ENCODE measurements at regions not wholly inside any gene's neighbourhood (a gene's known extent, or its start where the extent isn't known, plus 50 kb on each side); places are given as distances from the start of the nearest gene placed in this dataset.
A peak's percentile ranks its signal among the peaks of the same experiment; 100 is the strongest.
"Not testable (repeated sequence)": the region's sequence is repeated elsewhere in the genome, so short reads cannot be mapped to it uniquely, and the experiment has no call there.

DNA sequence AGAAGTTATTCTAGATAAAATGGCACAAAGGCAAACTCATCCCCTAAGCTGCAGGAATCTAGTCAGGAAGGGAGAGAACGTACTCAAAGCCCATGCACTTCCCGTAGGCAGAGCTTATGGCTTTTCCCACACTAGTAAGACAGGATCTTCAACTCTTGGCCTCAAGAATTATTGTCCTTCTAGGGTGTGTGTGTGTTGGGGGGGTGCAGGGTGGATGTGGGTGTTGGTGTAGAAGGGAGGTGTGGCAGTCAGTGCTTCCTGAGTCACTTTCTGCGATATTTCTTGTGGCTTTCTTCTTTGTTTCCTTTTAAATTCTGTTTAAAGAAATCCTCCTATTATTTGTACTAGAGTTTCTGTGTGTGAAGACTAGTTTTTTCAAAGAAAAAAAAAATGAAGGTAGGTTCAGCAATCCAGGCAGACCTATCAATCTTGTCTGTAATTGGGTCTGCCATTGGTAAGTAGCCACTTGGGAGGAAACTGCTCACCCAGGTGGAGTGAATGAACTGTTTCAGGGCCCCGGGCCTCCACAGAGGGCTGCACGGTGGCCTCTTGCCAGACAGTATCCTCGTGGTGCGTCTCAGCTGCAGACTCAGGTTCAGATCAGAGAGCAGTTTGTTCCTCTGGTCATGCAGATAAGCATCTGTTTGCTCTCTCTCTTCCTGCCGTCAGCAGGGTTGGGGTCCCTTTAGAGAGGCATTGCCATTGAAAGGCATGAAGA is 131.9 kb downstream of the NPR3 start:
- DNase-seq = no peak

DNA sequence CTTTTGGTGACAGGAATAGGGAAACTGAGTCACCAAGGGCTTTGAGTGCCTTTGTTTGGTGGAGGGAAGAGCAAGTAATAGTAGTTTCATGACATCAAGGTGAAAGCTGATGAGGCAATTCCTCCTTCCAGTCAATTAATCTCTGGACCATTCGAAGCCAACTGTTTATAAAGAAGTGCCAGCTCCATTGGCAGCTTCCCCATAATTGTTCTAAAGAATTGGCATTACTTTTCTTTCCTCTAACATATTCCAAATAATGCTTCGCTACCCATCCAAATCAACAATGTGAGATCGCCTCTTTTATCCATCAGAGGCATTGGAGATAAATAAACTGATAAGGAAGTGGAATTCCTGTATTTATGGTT is 132.4 kb downstream of the NPR3 start:
- no peak for DNase-seq

DNA sequence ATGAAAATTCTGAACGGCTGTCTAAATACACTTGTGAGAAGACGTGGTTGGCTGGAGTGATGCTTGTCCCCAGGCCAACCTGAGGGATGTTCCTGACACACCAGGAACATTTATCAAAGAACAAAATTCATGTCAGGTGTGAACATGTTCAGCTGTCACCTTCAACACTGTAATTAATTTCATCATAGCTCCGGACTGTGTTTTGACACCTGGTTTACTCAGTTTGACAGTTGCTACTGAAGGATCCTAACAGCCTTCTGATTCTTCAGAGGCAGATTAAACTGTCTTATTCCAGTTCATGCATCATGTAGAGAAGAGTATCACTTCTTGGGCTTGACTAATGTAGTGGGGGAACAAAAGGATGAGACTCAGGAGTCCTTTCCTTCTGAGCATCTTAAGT is 134.1 kb downstream of the NPR3 start:
- no peak for DNase-seq

DNA sequence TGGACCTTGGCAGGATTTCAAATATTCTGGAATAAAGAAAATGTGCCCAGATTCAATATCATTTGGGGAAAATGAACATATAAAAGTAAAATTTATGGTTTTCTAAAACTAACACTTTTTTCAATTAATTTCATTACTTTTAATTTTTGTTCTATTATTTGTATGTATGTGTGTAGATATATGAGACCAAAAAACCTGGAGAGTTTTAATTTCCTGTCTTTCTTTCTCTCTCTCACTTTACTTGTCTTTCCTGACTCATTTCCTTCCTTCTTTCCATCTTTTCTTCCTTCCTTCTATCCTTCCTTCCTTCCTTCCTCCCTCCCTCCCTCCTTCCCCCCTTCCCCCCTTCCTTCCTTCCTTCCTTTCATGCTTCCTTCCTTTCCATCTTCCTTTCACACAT is 137.0 kb downstream of the NPR3 start:
- no peak for DNase-seq

DNA sequence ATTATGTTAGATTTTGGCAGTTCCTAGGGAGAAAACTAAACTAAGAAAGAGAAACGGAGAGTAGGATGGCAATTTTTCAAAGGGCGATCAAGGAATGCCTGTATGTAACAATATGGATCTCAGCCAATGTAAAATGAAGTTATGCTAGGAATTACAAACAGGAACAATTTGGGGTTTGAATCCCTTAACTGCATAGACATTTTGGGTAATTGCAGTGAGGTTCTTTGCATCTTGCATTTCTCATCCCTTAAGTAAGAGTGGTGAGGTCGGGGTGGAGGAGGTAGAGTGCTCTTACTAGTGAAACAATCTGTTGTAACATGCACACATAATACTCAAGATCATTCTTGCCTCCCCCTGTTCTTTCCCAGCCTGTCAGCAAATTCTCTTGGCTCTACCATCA is 137.6 kb downstream of the NPR3 start:
- DNase-seq = no peak

DNA sequence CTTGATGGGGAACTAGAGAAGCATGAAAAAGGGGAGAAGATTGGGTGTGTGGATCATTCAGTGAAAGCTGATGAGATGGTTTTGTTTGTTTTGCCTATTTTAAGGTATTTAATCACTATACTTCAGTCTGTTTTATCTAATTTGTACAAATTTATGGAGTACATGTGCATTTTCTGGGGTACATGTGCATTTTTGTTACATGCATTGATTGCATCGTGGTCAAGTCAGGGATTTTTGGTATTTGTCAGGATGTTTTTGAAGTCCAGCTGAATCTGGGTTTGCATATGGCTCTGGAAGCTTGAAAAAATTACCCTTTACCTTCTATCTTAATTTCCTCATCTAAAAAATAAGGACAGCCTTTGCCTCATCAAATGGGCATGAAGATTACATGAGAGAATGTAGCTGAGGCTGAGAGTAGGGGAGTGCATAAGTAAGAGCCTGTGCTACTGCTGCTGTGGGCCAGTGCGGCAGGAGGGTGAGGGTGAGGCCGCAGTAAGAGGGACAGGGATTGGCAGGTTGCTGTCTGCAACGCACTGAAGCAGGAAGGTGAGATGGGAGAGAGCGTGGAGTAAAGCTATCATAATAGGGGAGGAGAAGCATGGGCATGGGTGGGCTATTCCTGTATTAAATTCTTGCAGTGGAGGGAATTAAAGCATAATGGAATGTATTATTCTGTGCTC is 139.8 kb downstream of the NPR3 start:
- peak; percentile 7 for DNase-seq

DNA sequence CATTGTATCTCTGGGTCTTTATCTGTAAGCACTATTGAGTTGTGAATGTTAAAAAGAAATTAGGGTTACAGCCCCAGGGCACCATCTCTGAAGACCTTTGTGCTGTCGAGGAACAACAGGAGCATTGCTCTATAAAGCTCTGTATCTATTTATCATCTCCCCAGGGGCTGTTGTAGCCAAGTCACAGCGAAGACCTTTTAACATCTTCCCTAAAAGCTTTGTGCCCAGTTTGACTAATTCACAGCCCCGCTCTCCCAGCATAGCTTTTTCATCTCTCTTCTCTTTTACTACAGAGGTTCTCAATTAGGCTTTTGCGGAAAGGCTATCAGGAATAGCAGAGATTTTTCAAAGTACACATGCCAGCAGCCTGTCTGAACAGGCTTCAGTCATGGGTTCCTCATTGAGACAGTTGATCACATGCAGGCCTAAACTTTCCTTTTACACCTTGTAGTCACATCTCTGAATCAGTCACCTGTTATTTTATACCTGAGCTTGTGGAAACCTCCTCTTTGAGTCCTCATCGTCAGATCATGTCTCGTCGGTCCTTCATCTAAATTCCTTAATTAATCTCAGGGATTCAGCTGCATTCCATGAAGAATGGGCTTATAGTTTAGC is 140.5 kb downstream of the NPR3 start:
- peak; percentile 15 for DNase-seq

DNA sequence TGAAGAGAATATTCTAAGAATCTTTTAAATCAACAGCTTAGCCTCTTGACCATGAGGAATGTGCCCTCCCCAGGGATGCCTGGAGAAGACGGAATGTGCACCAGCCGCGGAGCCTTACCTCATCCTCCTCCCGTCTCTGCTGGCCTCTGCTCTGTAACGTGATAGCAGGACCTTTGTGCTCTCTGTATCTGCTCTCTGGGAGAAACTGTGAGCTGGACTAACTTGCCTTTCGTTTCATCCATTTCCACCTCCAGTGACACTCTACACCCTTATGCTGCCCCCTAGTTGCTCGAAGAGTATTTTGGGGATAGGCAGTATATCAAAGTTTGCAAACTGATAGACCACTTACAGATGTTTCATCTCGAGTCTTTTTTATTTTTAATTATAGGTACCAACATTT is 141.4 kb downstream of the NPR3 start:
- DNase-seq = no peak

DNA sequence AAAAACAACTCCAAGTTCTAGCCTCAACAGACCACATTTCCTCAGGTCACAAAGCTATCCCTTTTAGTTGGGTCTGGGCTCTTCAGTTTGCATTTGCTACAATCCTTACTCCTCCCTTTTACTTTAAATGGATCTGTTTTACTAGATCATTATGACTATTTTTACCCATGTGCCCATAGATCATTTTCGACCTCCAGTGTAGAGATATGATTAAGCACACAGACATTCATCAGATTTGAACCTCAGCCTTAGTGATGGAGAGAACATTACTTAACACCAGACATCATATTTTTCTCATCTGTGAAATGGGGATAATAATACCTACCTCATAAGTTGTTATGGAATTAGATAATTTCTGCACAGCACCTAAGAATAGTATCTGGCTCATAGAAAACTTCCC is 141.9 kb downstream of the NPR3 start:
- DNase-seq = no peak

DNA sequence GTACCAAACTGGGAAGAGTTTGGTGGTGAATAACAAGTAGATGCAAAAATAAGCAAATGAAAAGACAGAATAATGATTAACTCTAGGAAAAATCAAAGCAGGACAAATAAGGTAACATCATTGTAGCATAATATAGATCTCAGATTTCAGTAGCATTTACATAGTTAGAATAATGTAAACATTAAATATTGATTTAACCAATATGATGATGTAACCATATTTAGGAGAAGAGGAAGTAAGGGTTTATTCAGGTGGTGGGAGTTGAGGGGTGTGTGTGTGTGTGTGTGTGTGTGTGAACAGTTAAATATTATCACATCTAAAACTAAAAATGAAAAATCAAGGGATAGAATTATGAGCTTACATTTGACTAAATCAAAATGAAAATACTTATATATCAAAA is 143.4 kb downstream of the NPR3 start:
- no peak for DNase-seq

DNA sequence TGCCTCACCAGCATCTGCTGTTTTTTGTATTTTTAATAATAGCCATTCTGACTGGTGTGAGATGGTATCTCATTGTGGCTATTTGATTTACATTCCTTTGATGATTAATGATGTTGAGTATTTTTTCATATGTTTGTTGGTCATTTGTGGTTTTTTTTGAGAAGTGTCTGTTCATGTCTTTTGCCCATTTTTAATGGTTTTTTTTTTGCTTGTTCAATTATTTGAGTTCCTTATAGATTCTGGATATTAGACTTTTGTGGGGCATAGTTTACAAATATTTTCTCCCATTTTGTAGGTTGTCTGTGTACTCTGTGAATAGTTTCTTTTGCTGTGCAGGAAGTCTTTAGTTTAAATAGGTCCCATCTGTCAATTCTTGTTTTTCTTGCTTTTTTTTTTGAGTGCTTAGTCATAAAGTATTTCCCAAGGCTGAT is 148.1 kb downstream of the NPR3 start:
- DNase-seq = no peak

DNA sequence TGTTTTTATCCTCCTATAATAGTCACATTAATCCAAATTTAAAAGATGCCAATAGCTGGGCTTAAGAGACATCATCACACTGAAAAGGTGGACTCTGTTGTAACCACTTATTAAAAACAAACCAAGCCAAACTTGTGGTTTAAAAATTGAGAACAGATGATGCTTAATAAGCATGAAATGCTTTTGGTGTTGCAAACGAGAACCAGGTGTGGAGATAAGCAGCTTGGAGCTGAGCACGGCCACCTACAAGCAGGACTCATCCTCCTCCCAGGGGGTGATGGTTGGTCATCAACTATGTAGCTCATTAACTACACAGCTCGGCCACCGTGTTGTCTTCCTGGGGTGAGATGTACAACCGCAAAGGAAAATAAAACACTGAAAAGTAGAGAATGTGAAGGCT is 154.4 kb downstream of the NPR3 start:
- DNase-seq = no peak

DNA sequence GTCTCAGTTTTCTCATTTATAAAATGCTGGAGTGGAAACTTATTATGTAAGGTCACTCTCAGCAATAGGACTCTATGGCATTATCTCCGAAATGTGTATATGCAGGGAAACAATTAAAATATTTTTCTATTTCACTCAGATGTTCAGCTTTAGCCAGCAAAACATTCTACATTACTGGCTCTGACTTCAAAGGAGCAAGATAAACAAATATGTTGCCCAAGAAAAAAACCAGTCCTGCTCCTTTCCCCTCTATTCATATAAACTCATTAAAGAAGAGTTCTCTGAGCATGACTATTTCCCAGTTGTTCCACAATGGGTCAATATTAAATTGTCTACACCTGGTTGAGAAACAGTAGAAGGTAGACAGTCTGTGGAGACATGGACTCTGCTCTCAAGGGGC is 155.0 kb downstream of the NPR3 start:
- DNase-seq = no peak

DNA sequence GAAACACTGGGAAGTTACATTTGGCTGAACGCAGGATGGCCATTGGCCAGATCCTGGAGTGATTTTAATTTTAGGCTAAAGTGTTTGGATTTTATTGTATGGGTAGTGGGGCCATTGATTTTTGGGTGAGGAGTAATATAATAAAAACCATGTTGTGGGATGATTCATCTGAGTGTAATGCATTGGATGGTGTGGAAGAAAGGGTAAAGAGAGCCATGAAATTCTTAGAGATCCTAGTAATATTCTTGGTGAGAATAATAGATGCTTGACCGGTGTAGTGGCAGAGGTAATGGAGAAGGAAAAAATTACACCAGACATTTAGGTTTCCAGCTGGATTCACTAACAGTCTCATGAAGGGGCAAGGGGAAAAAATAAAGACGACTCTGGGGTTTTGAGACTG is 158.1 kb downstream of the NPR3 start:
- DNase-seq = no peak

DNA sequence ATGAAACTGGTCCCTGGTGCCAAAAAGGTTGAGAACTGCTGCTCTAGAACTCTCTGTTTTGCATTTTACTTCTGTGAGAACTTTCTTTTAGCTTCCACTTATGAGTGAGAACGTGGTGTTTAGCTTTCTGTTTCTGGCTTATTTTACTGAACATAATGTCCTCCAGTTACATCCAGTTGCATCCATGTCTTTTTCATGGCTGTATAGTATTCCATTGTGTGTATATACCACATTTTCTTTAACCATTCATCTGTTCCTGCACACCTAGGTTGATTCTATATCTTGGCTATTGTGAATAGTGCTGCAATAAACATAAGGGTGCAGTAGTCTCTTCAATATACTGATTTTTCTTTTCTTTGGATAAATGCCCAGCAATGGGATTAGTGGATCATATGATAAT is 165.7 kb downstream of the NPR3 start:
- no peak for DNase-seq

DNA sequence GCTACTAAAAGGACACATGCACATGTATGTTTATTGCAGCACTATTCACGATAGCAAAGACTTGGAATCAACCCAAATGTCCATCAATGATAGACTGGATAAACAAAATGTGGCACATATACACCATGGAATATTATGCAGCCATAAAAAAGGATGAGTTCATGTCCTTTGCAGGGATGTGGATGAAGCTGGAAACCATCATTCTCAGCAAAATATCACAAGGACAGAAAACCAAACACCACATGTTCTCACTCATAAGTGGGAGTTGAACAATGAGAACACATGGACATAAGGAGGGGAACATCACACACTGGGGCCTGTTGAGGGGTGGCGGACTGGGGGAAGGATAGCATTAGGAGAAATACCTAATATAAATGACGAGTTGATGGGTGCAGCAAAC is 168.2 kb downstream of the NPR3 start:
- not testable (repeated sequence) for DNase-seq

DNA sequence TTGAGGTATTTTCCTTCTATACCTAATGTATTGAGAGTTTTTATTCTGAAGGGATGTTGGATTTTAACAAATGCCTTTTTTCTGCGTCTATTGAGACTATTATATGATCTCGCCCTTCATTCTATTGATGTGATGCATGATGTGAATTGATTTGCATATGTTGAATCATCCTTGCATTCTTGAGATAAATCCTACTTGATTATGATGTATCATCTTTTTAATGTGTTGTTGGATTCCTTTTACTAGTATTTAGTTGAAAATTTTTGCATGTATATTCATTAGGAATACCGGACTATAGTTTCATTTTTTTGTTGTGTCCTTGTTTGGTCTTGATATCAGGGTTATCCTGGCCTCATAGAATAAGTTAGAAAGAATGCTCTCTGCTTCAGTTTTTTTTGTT is 169.7 kb downstream of the NPR3 start:
- DNase-seq = no peak

DNA sequence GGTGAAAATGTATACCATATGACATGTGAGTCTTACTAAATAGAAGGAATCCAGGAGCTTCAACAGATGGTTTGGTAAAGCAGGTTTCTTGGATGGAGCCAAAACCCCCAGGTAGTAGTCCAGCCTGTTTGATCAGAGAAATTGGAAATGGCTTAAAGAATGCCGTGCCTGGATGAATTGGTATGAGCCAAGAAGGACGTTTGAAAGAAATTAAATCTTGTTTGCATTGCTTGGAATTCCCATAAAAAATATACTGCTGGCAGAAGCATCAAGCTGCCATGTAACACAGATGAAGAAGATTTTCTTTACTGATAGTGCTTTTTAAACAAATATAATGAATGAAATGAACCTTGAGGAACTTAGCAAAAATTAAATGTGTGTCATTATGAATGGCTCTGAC is 176.3 kb downstream of the NPR3 start:
- DNase-seq = no peak

DNA sequence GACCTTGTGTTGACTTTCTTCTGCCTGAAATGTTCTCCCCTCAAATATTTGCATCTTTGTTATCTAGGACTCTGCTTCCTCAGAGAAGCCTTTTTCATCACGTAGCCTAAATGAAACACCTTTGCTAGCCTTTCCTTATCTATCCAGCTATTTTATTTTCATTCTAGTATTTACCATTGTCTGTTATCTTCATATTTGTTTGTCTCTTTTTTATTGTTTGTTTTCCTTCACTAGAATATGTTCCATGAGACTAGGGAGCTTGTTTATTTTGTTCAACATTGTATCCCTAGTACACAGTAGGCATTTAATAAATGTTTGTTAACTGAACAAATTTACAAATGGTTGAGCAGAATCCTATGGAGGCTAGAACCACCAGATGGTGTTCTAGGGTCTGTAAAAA is 178.0 kb downstream of the NPR3 start:
- DNase-seq = no peak

DNA sequence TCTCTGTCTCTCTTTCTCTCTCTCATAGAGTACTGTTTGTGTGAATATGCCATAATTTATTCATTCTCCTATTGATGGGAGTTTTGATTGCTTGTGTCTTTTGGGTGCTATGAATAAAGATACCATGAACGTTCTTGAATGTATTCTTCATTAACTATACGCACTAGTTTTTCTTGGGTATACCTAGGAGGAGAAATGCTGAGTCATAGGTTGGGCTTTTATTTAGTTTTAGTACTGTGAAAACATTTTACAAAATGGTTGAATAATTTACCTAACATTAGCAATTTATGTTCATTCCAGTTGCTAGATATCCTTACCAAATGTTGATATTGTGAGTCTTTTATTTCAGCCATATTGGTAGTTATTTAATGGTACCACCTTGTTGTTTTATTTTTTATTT is 192.5 kb downstream of the NPR3 start:
- no peak for DNase-seq

DNA sequence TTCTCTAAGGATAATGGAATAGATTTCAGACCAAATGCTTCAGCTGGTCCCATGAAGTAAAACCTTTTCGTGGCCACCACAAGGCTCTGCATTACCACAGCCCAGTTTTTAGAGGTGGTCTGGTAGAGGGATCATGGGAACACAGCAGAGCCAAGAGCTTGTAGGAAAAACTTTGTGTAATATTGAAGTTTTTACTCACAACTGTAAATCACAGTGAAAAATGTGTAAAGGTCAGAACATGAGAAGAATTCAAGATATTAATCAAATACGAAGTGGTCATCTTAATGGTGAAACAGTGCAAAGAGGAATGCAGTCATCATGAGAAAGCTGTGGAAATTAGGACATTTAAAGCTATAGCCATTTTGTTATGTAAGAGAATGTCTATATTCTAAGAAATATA is 197.5 kb downstream of the NPR3 start:
- DNase-seq = no peak

DNA sequence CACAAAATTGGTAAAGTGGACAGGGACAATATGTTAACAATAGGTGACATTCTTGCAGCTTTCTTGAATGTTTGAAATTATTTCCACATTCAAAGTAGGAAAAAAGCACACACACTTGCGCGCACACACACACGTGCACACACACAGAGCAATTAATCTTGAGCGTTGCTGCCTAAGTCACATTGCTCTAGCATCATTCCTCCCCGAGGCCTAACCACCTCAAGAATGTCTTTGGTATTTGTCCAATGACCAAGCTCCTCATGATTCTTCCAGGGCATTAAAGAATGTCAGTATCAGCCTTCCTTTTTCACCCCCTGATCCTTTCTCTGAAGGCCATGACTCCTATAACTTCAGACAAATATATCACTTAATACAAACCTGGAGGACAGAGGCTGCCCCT is 198.1 kb downstream of the NPR3 start:
- no peak for DNase-seq

DNA sequence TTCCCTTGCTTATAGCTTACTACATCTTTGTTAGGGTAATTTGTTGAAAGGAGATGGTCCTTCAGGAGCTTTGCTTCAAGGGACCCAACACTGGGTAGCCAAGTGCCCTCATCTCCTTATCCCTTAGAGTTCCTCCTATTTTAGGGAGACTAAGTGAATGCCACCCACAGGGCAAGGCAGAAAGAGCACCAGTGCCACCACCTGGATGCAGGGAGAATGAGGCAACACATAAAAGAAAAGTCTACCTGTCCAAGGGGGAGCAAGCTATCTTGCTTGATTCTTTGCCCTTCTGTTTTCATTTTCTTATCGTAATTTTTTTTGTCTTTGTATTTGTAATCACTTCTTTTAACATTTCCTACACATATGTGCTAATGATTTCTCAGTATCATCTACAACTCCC is 205.5 kb downstream of the NPR3 start:
- no peak for DNase-seq

DNA sequence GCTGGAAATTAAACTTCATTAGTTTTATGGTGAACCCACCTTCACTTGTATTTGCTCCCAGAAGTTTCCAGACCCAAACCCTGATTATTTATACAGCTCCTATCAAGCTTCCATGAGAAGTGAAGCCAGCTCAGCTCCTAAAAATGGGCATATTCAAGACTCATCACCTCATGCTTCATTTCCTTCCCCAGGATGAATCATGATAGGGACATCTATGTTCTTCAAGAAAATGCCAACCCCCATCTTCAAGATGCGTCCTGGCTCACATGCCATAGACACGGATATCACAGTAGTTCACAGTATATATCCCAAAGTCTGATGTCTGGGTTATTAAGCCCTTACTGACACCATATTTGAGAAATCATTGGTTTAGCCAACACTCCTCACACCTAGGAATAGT is 217.6 kb downstream of the NPR3 start:
- no peak for DNase-seq

DNA sequence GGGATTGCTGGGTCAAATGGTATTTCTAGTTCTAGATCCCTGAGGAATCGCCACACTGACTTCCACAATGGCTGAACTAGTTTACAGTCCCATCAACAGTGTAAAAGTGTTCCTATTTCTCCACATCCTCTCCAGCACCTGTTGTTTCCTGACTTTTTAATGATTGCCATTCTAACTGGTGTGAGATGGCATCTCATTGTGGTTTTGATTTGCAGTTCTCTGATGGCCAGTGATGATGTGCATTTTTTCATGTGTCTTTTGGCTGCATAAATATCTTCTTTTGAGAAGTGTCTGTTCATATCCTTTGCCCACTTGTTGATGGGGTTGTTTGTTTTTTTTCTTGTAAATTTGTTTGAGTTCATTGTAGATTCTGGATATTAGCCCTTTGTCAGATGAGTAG is 220.3 kb downstream of the NPR3 start:
- DNase-seq = not testable (repeated sequence)
